Mesenchymal stem cell (in vitro differentiated cells and primary cell): ENCODE measurements at regions not wholly inside any gene's neighbourhood (a gene's known extent, or its start where the extent isn't known, plus 50 kb on each side); places are given as distances from the start of the nearest gene placed in this dataset.

Experiments used
- DNase-seq: peaks from one replicate; pipeline ENCODE4 v3.0.0-alpha.2; 2013
- H2AFZ ChIP-seq: one replicate; pipeline ENCODE4 v1.6.1; 2013; ENCODE audit warnings: low read depth, mild to moderate bottlenecking, control low read depth, inconsistent platforms, low read length, moderate library complexity
- H2AK5ac ChIP-seq: 2 replicates; pipeline ENCODE4 v1.6.1; 2013; ENCODE audit warnings: low read length, moderate library complexity, mild to moderate bottlenecking, inconsistent platforms; ENCODE audit not compliant: severe bottlenecking
- H2BK120ac ChIP-seq: one replicate; pipeline ENCODE4 v1.6.1; 2013; ENCODE audit warnings: low read depth, mild to moderate bottlenecking, inconsistent platforms, low read length, moderate library complexity
- H2BK12ac ChIP-seq, 2 experiments: one replicate each; pipeline ENCODE4 v1.6.1; 2013; ENCODE audit warnings: inconsistent platforms in 2 of 2, low read length in 2 of 2, mild to moderate bottlenecking in 2 of 2, moderate library complexity in 2 of 2, control low read depth in 1 of 2
- H2BK15ac ChIP-seq: one replicate; pipeline ENCODE4 v1.6.1; 2013; ENCODE audit warnings: mild to moderate bottlenecking, low read depth, inconsistent platforms; ENCODE audit not compliant: poor library complexity, severe bottlenecking
- H2BK5ac ChIP-seq: 2 replicates; pipeline ENCODE4 v1.6.1; 2013; ENCODE audit warnings: low read depth, mild to moderate bottlenecking, low read length, control low read depth, inconsistent platforms; ENCODE audit not compliant: poor library complexity, severe bottlenecking
- H3K14ac ChIP-seq, 2 experiments: one replicate each; pipeline ENCODE4 v1.6.1; 2013; ENCODE audit warnings: inconsistent platforms in 2 of 2, low read length in 2 of 2, control low read depth in 1 of 2, mild to moderate bottlenecking in 1 of 2, moderate library complexity in 1 of 2
- H3K18ac ChIP-seq, 2 experiments: one replicate each; pipeline ENCODE4 v1.6.1; 2013; ENCODE audit warnings: inconsistent platforms in 2 of 2, low read length in 2 of 2, control low read depth in 1 of 2, low read depth in 1 of 2, mild to moderate bottlenecking in 1 of 2
- H3K23ac ChIP-seq, 2 experiments: one replicate each; pipeline ENCODE4 v1.6.1; 2013; ENCODE audit warnings: inconsistent platforms in 2 of 2, low read length in 2 of 2, mild to moderate bottlenecking in 2 of 2, moderate library complexity in 2 of 2, control low read depth in 1 of 2
- H3K27ac ChIP-seq: 2 replicates; pipeline ENCODE4 v1.5.1; 2013; ENCODE audit warnings: mild to moderate bottlenecking, moderate library complexity, low read length, control low read depth, inconsistent platforms; ENCODE audit not compliant: poor library complexity, severe bottlenecking
- H3K27me3 ChIP-seq, 2 experiments: 2 replicates each; pipeline versions ENCODE4 v1.6.1 to v1.7.0; 2013; ENCODE audit warnings: low read length in 2 of 2, mild to moderate bottlenecking in 2 of 2, moderate library complexity in 2 of 2, control low read depth in 1 of 2, inconsistent platforms in 1 of 2; ENCODE audit not compliant: control insufficient read depth in 1 of 2, insufficient read depth in 1 of 2
- H3K36me3 ChIP-seq, 2 experiments: 2 replicates each; pipeline versions ENCODE4 v1.6.1 to v1.7.0; 2013; ENCODE audit warnings: low read length in 2 of 2, control low read depth in 1 of 2, inconsistent platforms in 1 of 2, low read depth in 1 of 2, mild to moderate bottlenecking in 1 of 2; ENCODE audit not compliant: insufficient read depth in 2 of 2, control insufficient read depth in 1 of 2
- H3K4ac ChIP-seq, 2 experiments: one replicate each; pipeline ENCODE4 v1.6.1; 2013; ENCODE audit warnings: inconsistent platforms in 2 of 2, low read length in 2 of 2, mild to moderate bottlenecking in 2 of 2, moderate library complexity in 2 of 2, control low read depth in 1 of 2, low read depth in 1 of 2
- H3K4me1 ChIP-seq: 2 replicates; pipeline ENCODE4 v1.6.1; 2013; ENCODE audit warnings: low read depth, low read length, control low read depth; ENCODE audit not compliant: control insufficient read depth, insufficient read depth
- H3K4me2 ChIP-seq: 2 replicates; pipeline ENCODE4 v1.6.1; 2013; ENCODE audit warnings: low read length, mild to moderate bottlenecking, inconsistent platforms; ENCODE audit not compliant: poor library complexity, severe bottlenecking
- H3K4me3 ChIP-seq, 2 experiments: 2 replicates each; pipeline versions ENCODE4 v1.5.1 to v1.7.0; 2013; ENCODE audit warnings: low read length in 2 of 2, mild to moderate bottlenecking in 2 of 2, control low read depth in 1 of 2, low read depth in 1 of 2; ENCODE audit not compliant: insufficient read depth in 1 of 2
- H3K79me1 ChIP-seq: replicated peaks from 2 replicates; pipeline ENCODE4 v1.6.1; 2013; ENCODE audit warnings: mild to moderate bottlenecking, control low read depth, low read length, inconsistent platforms; ENCODE audit not compliant: poor library complexity, severe bottlenecking
- H3K9ac ChIP-seq: 2 replicates; pipeline ENCODE4 v1.7.0; 2013; ENCODE audit warnings: mild to moderate bottlenecking, low read length, moderate library complexity
- H3K9me3 ChIP-seq: 2 replicates; pipeline ENCODE4 v1.7.0; 2013; ENCODE audit warnings: mild to moderate bottlenecking, low read length; ENCODE audit not compliant: control insufficient read depth
- H4K8ac ChIP-seq: one replicate; pipeline ENCODE4 v1.6.1; 2013; ENCODE audit warnings: inconsistent platforms, mild to moderate bottlenecking, low read length, moderate library complexity
- H4K91ac ChIP-seq: one replicate; pipeline ENCODE4 v1.6.1; 2013; ENCODE audit warnings: mild to moderate bottlenecking, low read length, inconsistent platforms
- WGBS: methylation state at CpG from one replicate; pipeline ENCODE4 v1.1.7; 2013; ENCODE audit warnings: mixed read lengths; 5-methylcytosine and 5-hydroxymethylcytosine counted together

DNA sequence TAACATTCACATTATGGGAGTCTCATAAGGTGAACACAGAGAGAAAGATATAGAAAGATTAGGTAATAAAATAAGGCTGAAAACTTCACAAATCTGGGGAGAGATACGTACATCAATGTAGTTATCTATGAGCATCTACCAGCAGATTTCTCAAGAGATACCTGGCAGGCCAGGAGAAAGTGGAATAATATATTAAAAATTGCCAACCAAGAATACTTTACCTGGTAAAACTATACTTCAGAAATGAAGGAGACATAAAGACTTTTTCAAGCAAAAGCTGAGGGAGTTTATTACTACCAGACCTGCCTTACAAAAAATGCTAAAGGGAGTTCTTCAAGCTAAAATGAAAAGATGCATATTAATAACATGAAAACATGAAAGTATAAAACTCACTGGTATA, 78.8 kb upstream of the COMTD1 start:
- no peak overlapping the region for H3K9ac ChIP-seq
- no peaks in the 10 kb centered on the region for H3K36me3 ChIP-seq
- H3K4me3 ChIP-seq: no peak overlapping the region
- H3K23ac ChIP-seq: no peak overlapping the region
- H2AK5ac ChIP-seq: no peak overlapping the region
- no peaks in the 10 kb centered on the region for H3K79me1 ChIP-seq
- H3K9me3 ChIP-seq: peaks cover 32% of the 10 kb centered on the region
- no peak overlapping the region for H2BK5ac ChIP-seq
- H2BK120ac ChIP-seq: no peak overlapping the region
- no peak overlapping the region for H3K18ac ChIP-seq
- H3K4me2 ChIP-seq: no peak overlapping the region
- H4K91ac ChIP-seq: no peak overlapping the region
- H3K4ac ChIP-seq: no peak overlapping the region
- H3K27ac ChIP-seq: no peak overlapping the region
- H3K14ac ChIP-seq: no peak overlapping the region
- H2AFZ ChIP-seq: no peak overlapping the region
- no peaks in the 10 kb centered on the region for H3K4me1 ChIP-seq
- no peak overlapping the region for H4K8ac ChIP-seq
- WGBS: no CpG with 5 or more reads among the region's 1 CpG
- H3K27me3 ChIP-seq: no peaks in the 10 kb centered on the region
- no peak for DNase-seq
- H2BK12ac ChIP-seq: no peak overlapping the region
- H2BK15ac ChIP-seq: no peak overlapping the region

DNA sequence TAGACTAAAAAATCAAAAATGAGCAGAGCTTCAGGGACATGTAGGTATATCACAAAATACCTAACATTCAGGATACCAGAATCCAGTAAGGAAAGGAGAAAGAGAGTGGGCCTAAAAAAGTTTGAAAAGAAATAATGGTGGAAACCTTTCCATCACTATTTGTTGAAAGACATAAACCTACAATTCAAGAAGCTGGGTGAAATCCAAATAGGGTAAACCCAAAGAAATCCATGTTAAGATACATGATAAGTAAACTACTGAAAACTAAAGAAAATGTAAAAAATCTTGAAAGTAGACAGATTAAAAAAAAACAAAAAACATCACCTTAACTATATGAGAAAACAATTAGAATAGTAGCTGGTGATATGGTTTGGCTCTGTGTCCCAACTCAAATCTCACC, 76.7 kb upstream of the COMTD1 start:
- H3K4me2 ChIP-seq: no peak overlapping the region
- H3K79me1 ChIP-seq: no peaks in the 10 kb centered on the region
- no peak overlapping the region for H2BK15ac ChIP-seq
- H3K36me3 ChIP-seq: no peaks in the 10 kb centered on the region
- no peaks in the 10 kb centered on the region for H3K27me3 ChIP-seq
- no peak overlapping the region for H2AK5ac ChIP-seq
- H4K91ac ChIP-seq: no peak overlapping the region
- H2BK12ac ChIP-seq: no peak overlapping the region
- no peak overlapping the region for H3K23ac ChIP-seq
- H3K27ac ChIP-seq: no peak overlapping the region
- H2AFZ ChIP-seq: no peak overlapping the region
- H3K18ac ChIP-seq: no peak overlapping the region
- H3K9me3 ChIP-seq: peaks cover 39% of the 10 kb centered on the region
- no peak overlapping the region for H2BK5ac ChIP-seq
- no peak overlapping the region for H3K4ac ChIP-seq
- no peak for DNase-seq
- H3K4me3 ChIP-seq: no peak overlapping the region
- no peak overlapping the region for H3K14ac ChIP-seq
- H2BK120ac ChIP-seq: no peak overlapping the region
- no peaks in the 10 kb centered on the region for H3K4me1 ChIP-seq
- H4K8ac ChIP-seq: no peak overlapping the region
- H3K9ac ChIP-seq: no peak overlapping the region

DNA sequence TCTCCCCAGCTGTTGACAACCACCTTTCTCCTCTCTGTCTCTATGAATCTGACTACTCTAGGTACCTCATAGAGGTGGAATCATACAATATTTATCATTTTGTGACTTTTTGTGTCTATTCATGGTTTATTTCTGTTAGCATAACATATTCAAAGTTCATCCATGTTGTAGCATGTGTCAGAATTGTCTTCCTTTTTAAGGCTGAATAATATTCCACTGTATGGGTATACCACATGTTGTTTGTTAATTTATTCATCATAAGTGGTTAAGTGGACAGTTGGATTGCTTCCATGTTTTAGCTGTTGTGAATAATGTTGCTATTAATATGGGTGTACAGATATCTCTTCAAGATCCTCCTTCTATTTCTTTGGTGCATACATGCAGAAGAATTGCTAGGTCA, 69.9 kb upstream of the COMTD1 start:
- Histone ChIP-seq H2BK120ac (no peak overlapping the region), H4K8ac (no peak overlapping the region), H3K36me3 (no peaks in the 10 kb centered on the region), H3K4me3 (no peak overlapping the region), H3K14ac (no peak overlapping the region), H2AK5ac (no peak overlapping the region), H3K23ac (no peak overlapping the region), H3K18ac (no peak overlapping the region), H3K79me1 (no peaks in the 10 kb centered on the region), H3K27me3 (no peaks in the 10 kb centered on the region), H2BK12ac (no peak overlapping the region), H3K4ac (no peak overlapping the region), H2BK15ac (no peak overlapping the region), H3K27ac (no peak overlapping the region), H3K9ac (no peak overlapping the region), H2AFZ (no peak overlapping the region), H3K4me2 (no peak overlapping the region), H4K91ac (no peak overlapping the region), H2BK5ac (no peak overlapping the region), H3K9me3 (peaks cover 41% of the 10 kb centered on the region), H3K4me1 (no peaks in the 10 kb centered on the region)
- DNase-seq: no peak

DNA sequence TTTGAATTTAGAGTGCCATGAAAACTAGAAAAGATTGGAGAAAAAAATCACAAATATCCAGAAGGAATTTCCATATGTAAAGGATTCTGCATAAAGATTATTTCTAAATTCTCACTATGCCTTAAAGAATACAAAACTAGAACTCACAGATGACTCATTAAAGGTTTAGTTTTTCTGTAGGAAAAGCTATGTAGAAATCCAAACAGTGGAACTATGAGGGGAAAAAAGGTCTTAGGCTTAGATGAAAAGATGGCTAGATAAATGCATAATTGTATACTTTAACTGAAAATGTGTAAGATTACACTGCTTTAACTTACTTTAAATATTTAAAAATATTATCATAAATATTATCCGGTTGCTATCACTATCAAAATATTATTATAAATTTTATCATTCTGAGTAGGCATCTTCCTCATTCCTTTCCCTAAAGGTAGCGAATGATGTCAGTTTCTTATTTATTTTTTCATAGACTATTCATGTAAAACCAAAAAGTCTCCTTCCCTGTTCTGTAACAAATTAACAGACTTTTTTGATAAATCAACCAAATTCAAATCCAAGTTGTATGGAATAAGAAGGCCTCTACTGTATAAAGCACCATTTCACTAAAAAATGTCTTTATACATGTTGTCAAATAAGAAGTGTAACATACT, 69.1 kb upstream of the COMTD1 start:
- Histone ChIP-seq H3K4me3 (no peak overlapping the region), H3K4me1 (no peaks in the 10 kb centered on the region), H3K23ac (no peak overlapping the region), H3K14ac (no peak overlapping the region), H3K9ac (no peak overlapping the region), H2BK120ac (no peak overlapping the region), H3K27ac (no peak overlapping the region), H3K4me2 (no peak overlapping the region), H3K27me3 (no peaks in the 10 kb centered on the region), H3K79me1 (no peaks in the 10 kb centered on the region), H3K36me3 (no peaks in the 10 kb centered on the region), H4K8ac (no peak overlapping the region), H2BK12ac (no peak overlapping the region), H3K18ac (no peak overlapping the region), H4K91ac (no peak overlapping the region), H3K4ac (no peak overlapping the region), H2BK5ac (no peak overlapping the region), H2AFZ (no peak overlapping the region), H3K9me3 (peaks cover 41% of the 10 kb centered on the region), H2BK15ac (no peak overlapping the region), H2AK5ac (no peak overlapping the region)
- DNase-seq: no peak
- WGBS: 100% methylated on average over 1 of the region's 2 CpGs
